Tibial nerve (tissue), 4 donors: ENCODE measurements at regions not wholly inside any gene's neighbourhood (a gene's known extent, or its start where the extent isn't known, plus 50 kb on each side); places are given as distances from the start of the nearest gene placed in this dataset.

ENCODE experiments used
- EP300 ChIP-seq, 2 donors: sonication (generic); formaldehyde crosslinking; IDR thresholded peaks; one replicate each; pipeline ENCODE4 v1.6.1; 2017; ENCODE audit warnings: antibody characterized with exemption in 2 of 2, mild to moderate bottlenecking in 1 of 2
- TF ChIP-seq, protein P1 (sequence below), 5 experiments: fragments of 200-600 bp in 3 of 5; fragments of 450-650 bp in 2 of 5; sonication (generic) in 3 of 5; IDR thresholded peaks; one replicate each; pipeline ENCODE4 v1.5.1; 2016 to 2019; ENCODE audit warnings: antibody characterized with exemption in 5 of 5, mild to moderate bottlenecking in 3 of 5, moderate library complexity in 2 of 5

DNA sequence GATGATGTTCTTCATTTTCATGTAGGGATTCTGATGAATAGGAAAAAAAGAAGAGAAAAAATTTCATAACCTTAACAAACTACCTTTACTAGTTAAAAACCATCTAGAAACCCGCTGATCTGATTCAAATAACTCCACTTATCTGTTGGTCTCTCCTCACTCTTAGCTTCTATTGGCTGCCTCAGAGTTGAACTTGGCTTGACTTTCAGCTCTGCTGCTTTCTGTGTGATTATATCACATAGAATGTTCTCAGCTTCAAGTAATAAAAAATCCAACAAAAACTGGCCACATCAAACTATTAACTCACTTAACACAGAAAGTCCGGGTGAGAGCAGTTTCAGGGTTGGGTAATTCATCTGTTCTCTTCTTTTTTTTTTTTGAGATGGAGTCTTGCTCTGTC is 126.8 kb upstream of the RASGRP1 start:
- TF ChIP-seq EP300 (IDR thresholded peaks at IDR 0.05), result no peak
- TF ChIP-seq, protein P1, sequence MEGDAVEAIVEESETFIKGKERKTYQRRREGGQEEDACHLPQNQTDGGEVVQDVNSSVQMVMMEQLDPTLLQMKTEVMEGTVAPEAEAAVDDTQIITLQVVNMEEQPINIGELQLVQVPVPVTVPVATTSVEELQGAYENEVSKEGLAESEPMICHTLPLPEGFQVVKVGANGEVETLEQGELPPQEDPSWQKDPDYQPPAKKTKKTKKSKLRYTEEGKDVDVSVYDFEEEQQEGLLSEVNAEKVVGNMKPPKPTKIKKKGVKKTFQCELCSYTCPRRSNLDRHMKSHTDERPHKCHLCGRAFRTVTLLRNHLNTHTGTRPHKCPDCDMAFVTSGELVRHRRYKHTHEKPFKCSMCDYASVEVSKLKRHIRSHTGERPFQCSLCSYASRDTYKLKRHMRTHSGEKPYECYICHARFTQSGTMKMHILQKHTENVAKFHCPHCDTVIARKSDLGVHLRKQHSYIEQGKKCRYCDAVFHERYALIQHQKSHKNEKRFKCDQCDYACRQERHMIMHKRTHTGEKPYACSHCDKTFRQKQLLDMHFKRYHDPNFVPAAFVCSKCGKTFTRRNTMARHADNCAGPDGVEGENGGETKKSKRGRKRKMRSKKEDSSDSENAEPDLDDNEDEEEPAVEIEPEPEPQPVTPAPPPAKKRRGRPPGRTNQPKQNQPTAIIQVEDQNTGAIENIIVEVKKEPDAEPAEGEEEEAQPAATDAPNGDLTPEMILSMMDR (IDR thresholded peaks at IDR 0.05), result no peak
